Subcutaneous abdominal adipose tissue (tissue), 5 donors: ENCODE measurements at regions not wholly inside any gene's neighbourhood (a gene's known extent, or its start where the extent isn't known, plus 50 kb on each side); places are given as distances from the start of the nearest gene placed in this dataset.
A peak's percentile ranks its signal among the peaks of the same experiment; 100 is the strongest.

ENCODE experiments used
- H3K27ac ChIP-seq: one replicate; pipeline ENCODE4 v1.7.0; 2013; ENCODE audit warnings: low read depth, mild to moderate bottlenecking, inconsistent platforms, low read length, moderate library complexity
- H3K27me3 ChIP-seq, 5 donors: one replicate each; pipeline ENCODE4 v1.7.0; 2013; ENCODE audit warnings: low read length in 5 of 5, inconsistent platforms in 1 of 5; ENCODE audit not compliant: control insufficient read depth in 5 of 5, insufficient read depth in 4 of 5
- H3K36me3 ChIP-seq, 5 donors: one replicate each; pipeline ENCODE4 v1.7.0; 2013; ENCODE audit warnings: low read length in 5 of 5; ENCODE audit not compliant: control insufficient read depth in 5 of 5, insufficient read depth in 5 of 5
- H3K4me1 ChIP-seq, 5 donors: one replicate each; pipeline ENCODE4 v1.7.0; 2013; ENCODE audit warnings: low read length in 5 of 5, mild to moderate bottlenecking in 3 of 5, moderate library complexity in 1 of 5; ENCODE audit not compliant: control insufficient read depth in 5 of 5, insufficient read depth in 5 of 5
- H3K4me3 ChIP-seq, 5 donors: one replicate each; pipeline ENCODE4 v1.7.0; 2013; ENCODE audit warnings: low read length in 5 of 5, low read depth in 1 of 5
- H3K9ac ChIP-seq, 5 donors: one replicate each; pipeline ENCODE4 v1.7.0; 2013; ENCODE audit warnings: low read length in 5 of 5, mild to moderate bottlenecking in 4 of 5, moderate library complexity in 3 of 5
- H3K9me3 ChIP-seq, 5 donors: one replicate each; pipeline ENCODE4 v1.7.0; 2013; ENCODE audit warnings: low read length in 5 of 5; ENCODE audit not compliant: control insufficient read depth in 5 of 5
- donor health status: healthy.
- donor health status: healthy.
- donor health status: healthy.
- donor health status: healthy.
- donor health status: healthy.

DNA sequence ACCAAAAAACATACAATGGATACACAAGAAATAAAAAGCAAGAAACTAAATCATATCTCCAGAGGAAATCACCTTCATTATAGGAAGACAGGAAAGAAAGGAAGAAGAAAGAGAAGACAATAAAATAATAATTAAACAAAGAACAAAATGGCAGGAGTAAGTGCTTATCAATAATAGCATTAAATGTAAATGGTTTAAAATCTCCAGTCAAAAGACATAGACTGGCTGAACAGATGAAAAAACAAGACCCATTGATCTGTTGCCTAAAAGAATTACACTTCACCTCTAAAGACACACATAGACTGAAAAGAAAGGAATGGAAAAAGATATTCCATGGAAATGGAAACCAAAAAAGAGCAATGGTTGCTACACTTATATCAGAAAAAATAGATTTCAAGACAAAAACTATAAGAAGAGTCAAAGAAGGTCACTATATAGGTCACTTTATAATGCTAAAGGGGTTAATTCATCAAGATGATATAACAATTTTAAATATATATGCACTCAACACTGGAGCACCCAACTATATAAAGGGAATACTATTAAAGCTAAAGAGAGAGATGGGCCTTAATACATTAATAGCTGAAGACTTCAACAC lies 118.4 kb upstream of the SESN3 start:
- Histone ChIP-seq H3K9ac (no peak overlapping the region), H3K27me3 (no peaks in the 10 kb centered on the region), H3K9me3 (peaks cover 0 to 3% (median 0%) of the 10 kb centered on the region in 5 donors), H3K36me3 (no peaks in the 10 kb centered on the region), H3K4me1 (peaks cover 0 to 12% (median 7%) of the 10 kb centered on the region in 5 donors), H3K4me3 (no peak overlapping the region), H3K27ac (no peak overlapping the region)

DNA sequence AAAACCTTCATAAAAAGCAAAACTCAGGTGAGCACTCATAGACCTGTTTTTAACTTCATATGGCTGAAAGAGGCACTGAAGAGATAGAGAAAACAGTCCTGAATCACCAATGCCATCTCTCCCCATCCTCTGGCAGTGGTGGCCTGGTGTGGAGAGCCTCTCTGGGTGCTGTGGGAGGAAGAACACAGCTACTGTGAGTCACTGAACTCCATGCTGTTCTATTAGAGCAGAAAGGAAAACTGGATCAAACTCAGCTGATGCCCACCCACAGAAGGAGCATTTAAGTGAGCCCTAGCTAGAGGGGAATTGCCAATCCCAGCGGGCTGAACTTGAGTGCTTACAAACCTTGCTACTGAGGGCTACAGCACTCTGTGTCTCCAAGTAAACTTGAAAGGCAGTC lies 115.3 kb upstream of the SESN3 start:
- no peak overlapping the region for H3K9ac ChIP-seq
- peaks cover 0 to 14% (median 7%) of the 10 kb centered on the region in 5 donors for H3K4me1 ChIP-seq
- H3K27ac ChIP-seq: no peak overlapping the region

DNA sequence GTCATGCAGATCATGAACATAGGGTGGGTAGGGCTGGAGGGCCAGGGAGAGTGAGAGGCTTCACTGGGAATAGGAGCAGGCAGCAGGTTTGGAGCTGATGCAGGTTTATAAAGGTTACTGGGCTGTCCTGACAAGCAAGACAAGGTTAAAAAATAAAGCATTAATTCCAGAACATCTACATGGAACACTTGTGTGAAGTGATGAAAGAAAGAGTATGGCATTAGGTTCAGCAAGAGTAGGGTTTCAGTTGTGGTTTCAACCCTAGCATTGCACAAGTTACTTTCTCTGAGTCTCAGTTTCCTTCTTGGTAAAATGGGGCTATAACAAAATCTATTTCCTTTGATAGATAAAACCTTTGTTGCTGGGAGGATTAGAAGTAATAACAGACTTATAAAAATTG lies 114.6 kb upstream of the SESN3 start:
- Histone ChIP-seq H3K36me3 (no peaks in the 10 kb centered on the region), H3K9ac (no peak overlapping the region), H3K4me3 (no peak overlapping the region), H3K27ac (no peak overlapping the region), H3K9me3 (peaks cover 0 to 3% (median 0%) of the 10 kb centered on the region in 5 donors), H3K4me1 (peaks cover 0 to 14% (median 7%) of the 10 kb centered on the region in 5 donors), H3K27me3 (no peaks in the 10 kb centered on the region)

More for the DNA sequence above, 115.3 kb upstream of the SESN3 start:
- no peaks in the 10 kb centered on the region for H3K27me3 ChIP-seq
- no peak overlapping the region for H3K4me3 ChIP-seq
- H3K36me3 ChIP-seq: no peaks in the 10 kb centered on the region
- peaks cover 0 to 3% (median 0%) of the 10 kb centered on the region in 5 donors for H3K9me3 ChIP-seq

DNA sequence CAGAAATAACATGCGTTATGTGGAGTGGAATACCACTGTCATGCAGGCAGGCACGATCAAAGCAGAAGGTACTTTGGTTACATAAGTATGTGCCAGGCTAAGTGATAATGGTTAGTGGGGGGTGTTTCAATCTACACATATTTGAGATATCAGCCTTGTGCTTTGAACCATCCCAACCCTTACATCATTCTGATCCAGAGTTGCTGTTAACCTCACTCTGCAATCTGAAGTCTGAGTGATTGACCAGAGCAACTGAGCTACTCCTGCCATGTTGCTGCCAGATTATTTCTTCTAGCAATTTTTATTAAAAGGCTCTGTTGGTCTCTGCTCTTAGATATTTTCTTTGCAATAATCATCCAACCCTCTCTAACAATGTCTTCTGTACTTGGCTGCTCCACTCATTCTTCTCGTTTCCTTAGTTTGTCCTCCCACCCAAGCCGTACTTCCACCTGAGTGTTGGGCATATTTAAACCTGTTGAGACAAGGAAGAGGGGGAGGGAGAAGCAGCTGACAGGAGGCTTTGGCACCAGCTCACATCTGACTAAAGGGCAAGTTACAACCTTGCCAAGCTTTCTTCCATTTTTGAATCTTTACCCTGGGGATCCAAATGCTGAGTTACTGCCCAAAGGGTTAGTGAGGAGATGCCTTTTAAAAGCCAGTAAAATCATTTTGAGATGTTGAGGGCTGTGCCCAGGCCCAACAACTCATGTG lies 114.1 kb upstream of the SESN3 start:
- H3K4me3 ChIP-seq: no peak overlapping the region
- no peak overlapping the region for H3K27ac ChIP-seq
- H3K4me1 ChIP-seq: peaks cover 0 to 15% (median 7%) of the 10 kb centered on the region in 5 donors
- H3K36me3 ChIP-seq: no peaks in the 10 kb centered on the region
- H3K9me3 ChIP-seq: peaks cover 0 to 3% (median 0%) of the 10 kb centered on the region in 5 donors
- H3K9ac ChIP-seq: no peak overlapping the region
- H3K27me3 ChIP-seq: no peaks in the 10 kb centered on the region

DNA sequence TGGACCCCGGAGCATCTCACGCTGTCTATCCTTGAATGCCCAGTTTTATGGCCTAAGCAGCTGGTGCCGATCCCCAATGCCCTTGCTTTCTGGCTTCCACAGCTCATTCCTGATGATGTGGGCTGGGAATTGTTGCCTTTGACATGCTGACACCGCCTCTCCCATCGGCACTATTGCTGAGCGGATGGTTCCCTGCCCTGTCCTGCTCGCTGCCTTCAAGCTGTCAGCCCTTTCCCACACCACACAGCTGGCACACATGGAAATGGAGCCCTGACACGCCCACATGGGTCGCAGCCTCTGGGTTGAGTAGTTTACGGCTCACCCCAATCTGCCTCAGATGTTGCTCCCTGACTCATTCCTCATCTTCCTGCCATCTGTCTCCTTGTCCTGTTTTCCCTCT lies 110.2 kb upstream of the SESN3 start:
- no peak overlapping the region for H3K27ac ChIP-seq
- peaks cover 12 to 49% (median 39%) of the 10 kb centered on the region in 5 donors for H3K4me1 ChIP-seq
- no peaks in the 10 kb centered on the region for H3K27me3 ChIP-seq

DNA sequence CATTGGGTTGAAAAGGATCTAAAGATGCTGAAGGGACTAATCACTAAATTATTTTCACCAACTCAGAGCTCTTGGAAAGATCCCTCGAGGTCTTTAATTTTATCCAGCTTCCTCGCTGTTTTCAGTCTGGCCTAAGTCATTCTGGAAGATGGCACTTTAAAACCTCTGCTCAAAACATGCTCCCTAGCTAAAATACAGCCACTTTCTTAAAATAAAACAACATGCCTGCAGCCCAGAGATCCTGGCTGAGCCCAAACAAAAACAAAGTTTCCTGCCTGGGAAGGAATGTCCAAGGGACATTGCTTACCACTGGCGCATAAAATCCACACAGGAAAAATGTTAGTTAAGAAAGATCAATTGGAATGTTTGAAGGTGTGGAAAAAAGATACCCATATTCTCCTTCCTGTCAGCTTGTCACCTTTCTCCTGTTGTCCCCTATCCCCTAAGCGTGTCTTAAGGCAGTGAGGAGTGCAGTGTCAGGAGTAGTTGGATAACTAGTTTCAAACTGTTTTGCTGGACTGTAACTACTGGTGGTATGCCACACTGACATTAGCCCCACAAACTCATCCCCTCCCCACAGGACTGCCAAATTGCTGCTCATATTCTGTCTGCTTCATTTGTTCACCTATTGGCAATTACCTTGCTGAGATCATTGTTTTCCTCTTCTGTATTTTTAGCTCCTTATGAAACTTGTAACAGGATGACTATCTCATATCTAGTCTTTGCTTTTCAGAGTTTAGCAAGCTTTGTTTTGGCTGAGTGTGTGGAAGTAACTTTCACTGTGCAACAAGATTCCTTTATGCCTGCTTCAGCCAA lies 108.3 kb upstream of the SESN3 start:
- Histone ChIP-seq H3K4me3 (peak overlapping the region in 1 of 5 donors; percentile 6), H3K9ac (no peak overlapping the region), H3K27ac (peak overlapping the region; percentile 69), H3K9me3 (no peaks in the 10 kb centered on the region), H3K4me1 (peaks cover 12 to 45% (median 34%) of the 10 kb centered on the region in 5 donors), H3K36me3 (no peaks in the 10 kb centered on the region), H3K27me3 (no peaks in the 10 kb centered on the region)

More for the DNA sequence above, 110.2 kb upstream of the SESN3 start:
- Histone ChIP-seq H3K9me3 (no peaks in the 10 kb centered on the region), H3K36me3 (no peaks in the 10 kb centered on the region), H3K9ac (no peak overlapping the region), H3K4me3 (no peak overlapping the region)

DNA sequence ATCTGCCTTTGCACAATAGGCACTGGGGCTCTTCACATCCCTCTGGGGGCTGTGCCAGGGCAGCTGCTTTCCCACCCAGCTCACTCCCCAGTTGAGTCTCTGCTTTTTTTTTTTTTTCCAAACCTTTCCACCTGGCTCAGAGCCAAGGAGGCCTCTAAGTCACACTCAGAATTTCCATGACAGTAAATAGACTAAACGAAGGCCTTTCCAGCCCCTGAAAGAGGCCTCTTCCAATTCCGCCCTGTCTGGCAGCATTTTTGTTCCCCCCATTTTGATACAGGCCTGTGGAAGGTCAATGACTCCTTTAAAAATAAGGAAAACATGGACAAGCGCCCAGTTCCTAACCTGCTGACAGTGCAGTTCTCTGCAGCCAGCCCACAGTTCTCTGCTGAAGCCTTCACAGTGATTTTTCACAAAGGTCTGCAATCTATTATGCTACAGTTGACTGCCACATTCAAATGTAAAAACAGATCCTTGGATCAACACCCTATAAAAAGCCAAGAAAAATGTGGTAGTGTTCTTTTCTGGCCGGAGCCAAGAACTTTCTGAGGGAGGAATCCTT lies 107.5 kb upstream of the SESN3 start:
- peaks cover 12 to 45% (median 34%) of the 10 kb centered on the region in 5 donors for H3K4me1 ChIP-seq
- no peaks in the 10 kb centered on the region for H3K9me3 ChIP-seq
- H3K27me3 ChIP-seq: no peaks in the 10 kb centered on the region
- H3K9ac ChIP-seq: no peak overlapping the region
- H3K36me3 ChIP-seq: no peaks in the 10 kb centered on the region
- peak overlapping the region in 1 of 5 donors; percentile 6 for H3K4me3 ChIP-seq
- peak overlapping the region; percentile 69 for H3K27ac ChIP-seq

DNA sequence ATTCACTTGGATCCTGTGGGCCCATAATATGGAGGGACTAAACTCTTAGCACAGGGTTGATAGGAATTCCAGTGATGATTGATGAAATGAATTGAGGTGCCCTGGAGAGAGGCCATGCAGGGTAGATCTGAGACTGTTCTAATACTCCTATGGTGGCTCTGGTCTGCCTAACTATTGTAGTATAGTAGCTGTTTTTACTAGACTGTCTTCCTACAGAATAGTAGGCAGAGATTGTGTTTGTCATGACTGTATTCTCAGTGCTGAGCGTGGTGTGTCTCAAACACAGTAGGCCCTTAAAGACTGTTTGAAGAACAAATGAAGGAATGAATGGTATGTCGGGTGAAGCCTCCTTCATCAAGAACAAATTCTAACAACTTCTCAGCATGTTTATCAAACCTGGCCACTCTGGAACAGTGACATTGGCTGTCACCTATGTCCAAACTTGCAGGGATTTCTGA lies 107.0 kb upstream of the SESN3 start:
- peaks cover 12 to 45% (median 34%) of the 10 kb centered on the region in 5 donors for H3K4me1 ChIP-seq
- no peaks in the 10 kb centered on the region for H3K9me3 ChIP-seq
- H3K27me3 ChIP-seq: no peaks in the 10 kb centered on the region
- H3K27ac ChIP-seq: peak overlapping the region; percentile 69
- no peak overlapping the region for H3K9ac ChIP-seq
- no peaks in the 10 kb centered on the region for H3K36me3 ChIP-seq
- peak overlapping the region in 2 of 5 donors; percentile 50 to 56 for H3K4me3 ChIP-seq

DNA sequence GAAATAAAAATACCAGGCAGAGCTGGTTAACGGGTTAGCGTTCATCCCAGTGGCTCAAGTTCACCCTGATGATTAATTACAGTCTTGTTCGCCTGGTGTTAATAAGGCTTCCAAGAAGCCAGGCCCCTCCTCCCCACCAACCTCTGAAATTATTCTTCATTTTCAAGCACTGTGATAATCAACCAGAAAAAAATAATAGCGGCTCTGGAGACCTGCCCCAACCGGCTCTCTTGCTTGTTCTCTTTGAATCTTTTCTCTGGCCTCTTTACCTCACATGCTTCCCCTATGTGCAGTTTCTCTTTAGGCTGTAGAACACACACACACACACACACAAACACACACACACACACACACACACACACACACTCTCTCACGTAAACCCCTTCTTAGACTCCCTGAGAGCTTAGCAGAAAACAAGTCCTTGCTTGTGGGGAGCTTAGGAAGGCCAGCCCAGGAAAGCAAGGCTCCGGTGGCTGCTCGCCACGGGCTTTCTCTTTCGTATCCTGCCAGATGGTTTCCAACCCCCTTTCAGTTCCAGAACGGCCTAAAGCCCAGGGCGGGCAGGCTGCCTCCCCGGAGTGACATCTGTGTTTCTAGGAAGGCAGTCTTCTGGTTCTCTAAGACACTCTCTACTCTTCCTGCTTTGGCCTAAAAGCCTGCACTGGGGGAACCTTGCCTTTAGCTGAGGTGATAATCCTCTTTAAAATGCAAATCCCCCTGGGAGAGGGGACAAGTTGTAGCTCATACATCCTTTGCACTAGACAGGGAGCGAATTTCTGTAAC lies 106.4 kb upstream of the SESN3 start:
- Histone ChIP-seq H3K9me3 (no peaks in the 10 kb centered on the region), H3K4me1 (peaks cover 12 to 45% (median 34%) of the 10 kb centered on the region in 5 donors), H3K27me3 (no peaks in the 10 kb centered on the region), H3K36me3 (no peaks in the 10 kb centered on the region), H3K27ac (peak overlapping the region; percentile 69), H3K4me3 (peak overlapping the region; percentile 0 to 56 (median 50)), H3K9ac (peak overlapping the region in 4 of 5 donors; percentile 26 to 57 (median 42))
